ENCODE measurements at regions not wholly inside any gene's neighbourhood (a gene's known extent, or its start where the extent isn't known, plus 50 kb on each side); places are given as distances from the start of the nearest gene placed in this dataset.

GRCh38 chr10:33052915-33053810 is 95.1 kb upstream of the ITGB1 start:
- TF ChIP-seq SP1 (IDR thresholded peaks at IDR 0.05; ENCODE audit: low read depth, low read length) (no peak), CHD1 (IDR thresholded peaks at IDR 0.05; ENCODE audit: low read depth, low read length) (no peak), RFX5 (IDR thresholded peaks at IDR 0.05; ENCODE audit: borderline replicate concordance, low read depth, low read length) (no peak), USF2 (IDR thresholded peaks at IDR 0.05; ENCODE audit: low read length) (no peak)
- TF ChIP-seq, protein P1, sequence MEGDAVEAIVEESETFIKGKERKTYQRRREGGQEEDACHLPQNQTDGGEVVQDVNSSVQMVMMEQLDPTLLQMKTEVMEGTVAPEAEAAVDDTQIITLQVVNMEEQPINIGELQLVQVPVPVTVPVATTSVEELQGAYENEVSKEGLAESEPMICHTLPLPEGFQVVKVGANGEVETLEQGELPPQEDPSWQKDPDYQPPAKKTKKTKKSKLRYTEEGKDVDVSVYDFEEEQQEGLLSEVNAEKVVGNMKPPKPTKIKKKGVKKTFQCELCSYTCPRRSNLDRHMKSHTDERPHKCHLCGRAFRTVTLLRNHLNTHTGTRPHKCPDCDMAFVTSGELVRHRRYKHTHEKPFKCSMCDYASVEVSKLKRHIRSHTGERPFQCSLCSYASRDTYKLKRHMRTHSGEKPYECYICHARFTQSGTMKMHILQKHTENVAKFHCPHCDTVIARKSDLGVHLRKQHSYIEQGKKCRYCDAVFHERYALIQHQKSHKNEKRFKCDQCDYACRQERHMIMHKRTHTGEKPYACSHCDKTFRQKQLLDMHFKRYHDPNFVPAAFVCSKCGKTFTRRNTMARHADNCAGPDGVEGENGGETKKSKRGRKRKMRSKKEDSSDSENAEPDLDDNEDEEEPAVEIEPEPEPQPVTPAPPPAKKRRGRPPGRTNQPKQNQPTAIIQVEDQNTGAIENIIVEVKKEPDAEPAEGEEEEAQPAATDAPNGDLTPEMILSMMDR (IDR thresholded peaks at IDR 0.05; ENCODE audit: control extremely low read depth in 1 of 3, insufficient read depth in 1 of 3, low read depth in 1 of 3, low read length in 3 of 3) = no peak

Data from H1 (cell line).